ENCODE measurements at regions not wholly inside any gene's neighbourhood (a gene's known extent, or its start where the extent isn't known, plus 50 kb on each side); places are given as distances from the start of the nearest gene placed in this dataset.

DNA sequence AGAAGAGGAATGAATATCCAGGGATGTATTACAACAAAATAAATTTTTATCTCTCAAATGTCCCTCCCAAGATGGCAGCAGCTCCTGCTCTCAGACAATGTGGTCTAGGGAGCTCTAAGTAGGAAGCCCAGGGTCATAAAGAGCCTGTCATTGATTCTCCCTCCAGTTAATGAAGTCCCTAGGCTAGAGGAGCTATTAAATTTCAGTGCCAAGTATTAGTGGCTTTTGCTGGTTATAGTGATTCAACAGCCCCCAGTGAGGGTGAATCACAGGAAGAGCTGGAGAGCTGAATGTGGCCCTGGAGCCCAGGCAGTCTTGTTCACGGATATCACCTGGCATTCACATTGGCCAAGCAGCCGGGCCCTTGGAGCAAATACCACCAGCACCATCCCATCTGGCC lies 109.8 kb upstream of the YPEL5 start:
- TF ChIP-seq EZH2 (IDR thresholded peaks at IDR 0.05; ENCODE audit: low read depth) = no peak
- TF ChIP-seq, protein P1, sequence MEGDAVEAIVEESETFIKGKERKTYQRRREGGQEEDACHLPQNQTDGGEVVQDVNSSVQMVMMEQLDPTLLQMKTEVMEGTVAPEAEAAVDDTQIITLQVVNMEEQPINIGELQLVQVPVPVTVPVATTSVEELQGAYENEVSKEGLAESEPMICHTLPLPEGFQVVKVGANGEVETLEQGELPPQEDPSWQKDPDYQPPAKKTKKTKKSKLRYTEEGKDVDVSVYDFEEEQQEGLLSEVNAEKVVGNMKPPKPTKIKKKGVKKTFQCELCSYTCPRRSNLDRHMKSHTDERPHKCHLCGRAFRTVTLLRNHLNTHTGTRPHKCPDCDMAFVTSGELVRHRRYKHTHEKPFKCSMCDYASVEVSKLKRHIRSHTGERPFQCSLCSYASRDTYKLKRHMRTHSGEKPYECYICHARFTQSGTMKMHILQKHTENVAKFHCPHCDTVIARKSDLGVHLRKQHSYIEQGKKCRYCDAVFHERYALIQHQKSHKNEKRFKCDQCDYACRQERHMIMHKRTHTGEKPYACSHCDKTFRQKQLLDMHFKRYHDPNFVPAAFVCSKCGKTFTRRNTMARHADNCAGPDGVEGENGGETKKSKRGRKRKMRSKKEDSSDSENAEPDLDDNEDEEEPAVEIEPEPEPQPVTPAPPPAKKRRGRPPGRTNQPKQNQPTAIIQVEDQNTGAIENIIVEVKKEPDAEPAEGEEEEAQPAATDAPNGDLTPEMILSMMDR (conservative IDR thresholded peaks at IDR 0.05) = no peak

Measured in PC-9 (cell line).